ENCODE measurements at regions not wholly inside any gene's neighbourhood (a gene's known extent, or its start where the extent isn't known, plus 50 kb on each side); places are given as distances from the start of the nearest gene placed in this dataset.

GRCh38 chrY:19317271-19317987, 427.1 kb downstream of the KDM5D start:
- CTCF ChIA-PET, result no interaction called here
- Histone ChIP-seq H3K79me2 (ENCODE audit: insufficient read depth, low read length) (no peaks in the 10 kb centered on the region), H3K9me2 (ENCODE audit: insufficient read depth) (no peaks in the 10 kb centered on the region), H3K9me3 (ENCODE audit: control insufficient read depth in 1 of 2, insufficient read depth in 1 of 2, low read depth in 1 of 2, low read length in 2 of 2) (no peaks in the 10 kb centered on the region), H3K36me3 (ENCODE audit: control insufficient read depth in 1 of 2, insufficient read depth in 2 of 2, low read length in 2 of 2) (no peaks in the 10 kb centered on the region), H3K4me3 (replicated peaks in 1 of 2; ENCODE audit: low read depth in 1 of 2, low read length in 2 of 2) (no peak overlapping the region), H3K27ac (ENCODE audit: low read depth, low read length) (no peak overlapping the region), H4K20me1 (ENCODE audit: insufficient read depth) (no peaks in the 10 kb centered on the region), H3K9ac (ENCODE audit: low read length) (no peak overlapping the region), H3K4me2 (ENCODE audit: low read length) (no peak overlapping the region), H3K27me3 (ENCODE audit: insufficient read depth, low read length) (no peaks in the 10 kb centered on the region), H3K4me1 (ENCODE audit: control insufficient read depth in 1 of 2, insufficient read depth in 2 of 2, low read length in 2 of 2) (no peaks in the 10 kb centered on the region), H2AFZ (ENCODE audit: low read depth, low read length, poor library complexity, severe bottlenecking) (no peak overlapping the region)
- POLR2A ChIA-PET, result no interaction called here
- BruUV-seq (replicated peaks), result no TSS peak
- intact Hi-C loops (cut with micrococcal nuclease), result no loop called here
- ATAC-seq (no peak), DNase-seq (ENCODE audit: low read depth, low spot score) (no peak)
- RAD21 ChIA-PET (ENCODE audit: low non-redundant PET in 1 of 2, low total read pairs in 2 of 2, uncharacterized antibody in 2 of 2, unreplicated experiment in 2 of 2), result no interaction called here
- no peak for TF ChIP-seq ELF1 (IDR thresholded peaks at IDR 0.05; ENCODE audit: borderline replicate concordance, low read depth)
- TF ChIP-seq, protein P1, sequence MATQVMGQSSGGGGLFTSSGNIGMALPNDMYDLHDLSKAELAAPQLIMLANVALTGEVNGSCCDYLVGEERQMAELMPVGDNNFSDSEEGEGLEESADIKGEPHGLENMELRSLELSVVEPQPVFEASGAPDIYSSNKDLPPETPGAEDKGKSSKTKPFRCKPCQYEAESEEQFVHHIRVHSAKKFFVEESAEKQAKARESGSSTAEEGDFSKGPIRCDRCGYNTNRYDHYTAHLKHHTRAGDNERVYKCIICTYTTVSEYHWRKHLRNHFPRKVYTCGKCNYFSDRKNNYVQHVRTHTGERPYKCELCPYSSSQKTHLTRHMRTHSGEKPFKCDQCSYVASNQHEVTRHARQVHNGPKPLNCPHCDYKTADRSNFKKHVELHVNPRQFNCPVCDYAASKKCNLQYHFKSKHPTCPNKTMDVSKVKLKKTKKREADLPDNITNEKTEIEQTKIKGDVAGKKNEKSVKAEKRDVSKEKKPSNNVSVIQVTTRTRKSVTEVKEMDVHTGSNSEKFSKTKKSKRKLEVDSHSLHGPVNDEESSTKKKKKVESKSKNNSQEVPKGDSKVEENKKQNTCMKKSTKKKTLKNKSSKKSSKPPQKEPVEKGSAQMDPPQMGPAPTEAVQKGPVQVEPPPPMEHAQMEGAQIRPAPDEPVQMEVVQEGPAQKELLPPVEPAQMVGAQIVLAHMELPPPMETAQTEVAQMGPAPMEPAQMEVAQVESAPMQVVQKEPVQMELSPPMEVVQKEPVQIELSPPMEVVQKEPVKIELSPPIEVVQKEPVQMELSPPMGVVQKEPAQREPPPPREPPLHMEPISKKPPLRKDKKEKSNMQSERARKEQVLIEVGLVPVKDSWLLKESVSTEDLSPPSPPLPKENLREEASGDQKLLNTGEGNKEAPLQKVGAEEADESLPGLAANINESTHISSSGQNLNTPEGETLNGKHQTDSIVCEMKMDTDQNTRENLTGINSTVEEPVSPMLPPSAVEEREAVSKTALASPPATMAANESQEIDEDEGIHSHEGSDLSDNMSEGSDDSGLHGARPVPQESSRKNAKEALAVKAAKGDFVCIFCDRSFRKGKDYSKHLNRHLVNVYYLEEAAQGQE (IDR thresholded peaks at IDR 0.05; ENCODE audit: low read depth), result no peak
- no peak for TF ChIP-seq POLR2A (IDR thresholded peaks at IDR 0.05; ENCODE audit: borderline replicate concordance, extremely low read depth, insufficient read depth, insufficient read length)
- no peak for TF ChIP-seq ZBTB33 (IDR thresholded peaks at IDR 0.05; ENCODE audit: extremely low read depth, insufficient replicate concordance, low read length)
- no peak for TF ChIP-seq CBX3 (IDR thresholded peaks at IDR 0.05; ENCODE audit: low read depth)
- no peak for TF ChIP-seq CEBPB (IDR thresholded peaks at IDR 0.05; ENCODE audit: low read depth)
- no peak for TF ChIP-seq POLR2AphosphoS5 (IDR thresholded peaks at IDR 0.05; ENCODE audit: low read depth, low read length)
- no peak for TF ChIP-seq FOSL1 (IDR thresholded peaks at IDR 0.05; ENCODE audit: low read depth)
- TF ChIP-seq, protein P2, sequence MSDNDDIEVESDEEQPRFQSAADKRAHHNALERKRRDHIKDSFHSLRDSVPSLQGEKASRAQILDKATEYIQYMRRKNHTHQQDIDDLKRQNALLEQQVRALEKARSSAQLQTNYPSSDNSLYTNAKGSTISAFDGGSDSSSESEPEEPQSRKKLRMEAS (IDR thresholded peaks at IDR 0.05), result no peak
- TF ChIP-seq SP1 (IDR thresholded peaks at IDR 0.05; ENCODE audit: low read depth), result no peak
- no peak for TF ChIP-seq RAD21 (IDR thresholded peaks at IDR 0.05; ENCODE audit: low read depth)
- TF ChIP-seq TCF7L2 (IDR thresholded peaks at IDR 0.05; ENCODE audit: borderline replicate concordance, extremely low read depth, insufficient read depth, insufficient read length), result no peak
- TF ChIP-seq EZH2 (IDR thresholded peaks at IDR 0.05), result no peak
- no peak for TF ChIP-seq ATF3 (IDR thresholded peaks at IDR 0.05)
- no peak for TF ChIP-seq EZH2phosphoT487 (IDR thresholded peaks at IDR 0.05; ENCODE audit: borderline replicate concordance)
- TF ChIP-seq ZNF274 (IDR thresholded peaks at IDR 0.05; ENCODE audit: low read depth, low read length), result no peak
- no peak for TF ChIP-seq EGR1 (IDR thresholded peaks at IDR 0.05; ENCODE audit: low read depth)
- TF ChIP-seq YY1 (IDR thresholded peaks at IDR 0.05; ENCODE audit: extremely low read depth, insufficient replicate concordance, low read depth, low read length), result no peak
